Left kidney (tissue), 1 donor: ENCODE measurements at regions not wholly inside any gene's neighbourhood (a gene's known extent, or its start where the extent isn't known, plus 50 kb on each side); places are given as distances from the start of the nearest gene placed in this dataset.

Experiments used
- DNase-seq: peaks from one replicate; pipeline ENCODE4 v3.0.0-alpha.2; 2013

GRCh38 chr6:28707387-28708282 is 182.0 kb downstream of the GPX5 start:
- no peak for DNase-seq

DNA sequence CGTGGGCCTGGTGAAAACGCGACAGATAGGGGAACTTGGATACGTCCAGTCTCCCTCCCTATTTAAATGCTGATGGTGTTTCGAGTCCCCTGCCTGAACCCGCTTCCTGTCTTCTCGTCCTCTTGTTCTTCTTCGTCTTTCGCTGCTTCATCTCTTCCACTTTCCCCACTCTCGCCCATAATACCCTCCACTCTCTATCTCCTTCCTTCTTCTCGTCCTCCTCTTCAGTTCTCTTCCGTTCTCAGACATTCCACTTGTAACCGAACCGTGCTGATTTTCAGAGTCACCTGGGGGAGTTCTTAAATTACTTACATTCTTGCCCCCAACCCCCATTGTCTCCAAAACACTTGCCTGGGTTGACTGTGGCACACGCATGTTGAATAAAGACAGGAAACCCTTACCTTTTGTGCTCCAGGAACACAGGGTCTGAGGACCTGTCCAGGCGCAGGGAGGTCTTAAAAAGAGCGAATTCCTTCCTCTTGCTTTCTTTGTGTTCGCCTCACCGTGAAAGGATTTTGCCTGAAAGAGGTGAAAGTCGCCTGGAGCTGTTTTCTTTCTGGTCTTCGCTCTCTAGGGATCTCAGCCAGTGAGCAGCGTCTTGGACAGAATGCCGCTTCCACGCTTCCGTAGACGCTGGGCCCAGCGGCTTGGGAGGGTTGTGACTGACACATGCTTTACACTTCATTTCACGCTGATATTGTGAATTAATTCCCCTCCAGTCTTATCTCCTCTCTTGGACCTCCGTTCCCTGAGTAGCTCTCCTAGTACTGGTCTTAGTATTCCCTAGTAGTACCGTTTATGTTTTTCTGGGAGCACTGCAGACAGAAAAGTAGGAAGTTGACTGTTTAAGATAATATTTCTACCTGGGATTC is 184.0 kb downstream of the GPX5 start:
- DNase-seq: no peak

GRCh38 chr6:28710466-28711191 is 184.9 kb downstream of the GPX5 start:
- no peak for DNase-seq

- DNase-seq: no peak
Measured at GRCh38 chr6:28711325-28711724, 185.6 kb downstream of the GPX5 start.

- DNase-seq: no peak
Measured at GRCh38 chr6:28711788-28712341, 186.2 kb downstream of the GPX5 start.

DNA sequence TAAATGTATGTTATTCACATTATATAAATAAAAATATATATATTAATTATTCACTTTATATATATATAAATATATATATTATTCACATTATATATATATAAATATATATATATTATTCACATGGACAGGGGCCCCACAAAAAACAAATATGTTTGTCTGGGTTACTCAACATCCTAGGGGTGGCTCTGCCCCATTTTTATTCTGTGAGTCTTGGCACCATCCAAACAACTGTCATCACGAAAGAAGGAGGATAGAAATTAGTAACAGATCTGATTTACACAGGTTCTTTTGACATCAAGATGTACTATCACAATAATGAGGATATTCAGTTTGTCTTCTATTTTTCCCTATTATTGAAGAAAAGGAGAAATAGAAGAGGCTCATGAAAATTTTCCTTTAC is 187.3 kb downstream of the GPX5 start:
- DNase-seq: no peak

DNA sequence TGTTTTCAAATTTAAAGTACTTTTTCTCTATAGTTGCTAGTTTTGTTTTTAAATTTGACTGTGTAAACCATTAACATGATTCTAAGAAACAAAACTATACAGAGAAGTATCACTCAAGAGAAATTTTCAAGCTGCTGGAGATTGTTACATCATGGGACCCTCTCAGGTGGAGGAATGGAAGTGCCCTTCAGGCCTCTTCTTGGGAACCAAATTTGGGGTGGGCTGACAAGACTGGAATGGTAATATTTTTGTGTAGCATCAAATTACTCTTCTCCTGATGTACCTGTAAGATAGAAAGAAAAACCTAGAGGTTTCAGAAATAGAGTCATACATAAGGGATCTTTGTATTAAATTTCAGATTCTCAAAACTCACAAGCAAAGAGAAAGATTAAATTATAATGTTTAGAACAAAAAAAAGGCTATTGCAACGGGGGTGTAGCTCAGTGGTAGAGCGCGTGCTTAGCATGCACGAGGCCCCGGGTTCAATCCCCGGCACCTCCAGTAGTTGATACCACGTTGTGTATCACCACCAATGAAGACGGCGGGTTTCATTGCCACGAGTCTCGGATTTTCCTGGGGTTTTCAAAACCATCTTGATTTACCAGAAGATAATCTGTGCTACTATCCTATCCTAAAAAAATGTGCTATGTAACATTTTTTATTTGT is 193.7 kb downstream of the GPX5 start:
- no peak for DNase-seq

- DNase-seq: no peak
Measured at GRCh38 chr6:28720357-28721231, 194.9 kb downstream of the GPX5 start.

- no peak for DNase-seq
Measured at GRCh38 chr6:28721372-28721771, 195.7 kb downstream of the GPX5 start.

DNA sequence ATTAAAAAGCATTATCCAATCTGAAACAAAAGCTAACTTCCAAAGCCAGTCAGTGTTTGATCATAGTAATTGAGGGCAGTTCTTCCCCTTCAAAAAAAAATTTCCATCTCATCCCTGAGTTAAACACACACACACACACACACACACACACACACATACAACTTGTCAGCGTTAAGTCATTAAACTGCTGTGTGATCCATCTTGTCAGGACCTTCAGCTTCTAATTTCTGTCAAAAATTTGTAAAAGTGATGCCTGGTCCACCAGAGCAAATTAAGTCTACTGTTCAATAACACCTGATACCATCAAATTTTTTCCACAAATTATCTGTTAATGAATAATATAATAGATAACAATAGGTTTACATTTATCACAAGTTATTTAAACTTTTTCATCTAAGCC is 198.7 kb downstream of the GPX5 start:
- no peak for DNase-seq

DNA sequence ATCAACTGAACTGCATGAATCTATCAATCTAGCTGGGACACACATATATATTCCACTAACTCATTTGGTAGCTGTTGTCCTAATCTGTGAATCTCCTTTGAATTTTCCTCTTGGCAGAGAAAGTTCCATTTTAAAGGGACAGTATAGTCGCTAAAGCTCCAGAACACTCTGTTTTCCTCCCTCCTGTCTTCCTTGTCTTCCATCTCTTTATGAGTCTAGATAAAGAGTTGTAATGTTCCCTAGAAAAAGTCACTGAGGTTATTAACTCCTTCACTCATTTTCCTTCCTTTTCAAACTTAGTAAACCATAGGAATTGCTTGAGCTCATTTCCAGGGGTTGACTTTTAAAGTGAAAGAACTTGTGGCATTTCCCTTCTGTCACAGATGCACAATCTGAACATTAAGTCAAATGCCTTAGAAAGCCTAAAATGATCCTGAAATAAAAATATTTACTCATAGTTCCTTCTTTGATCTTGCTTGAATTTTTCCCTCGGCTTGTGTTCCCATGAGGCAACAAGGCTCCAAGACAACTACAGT is 198.4 kb downstream of the TRIM27 start:
- no peak for DNase-seq

DNA sequence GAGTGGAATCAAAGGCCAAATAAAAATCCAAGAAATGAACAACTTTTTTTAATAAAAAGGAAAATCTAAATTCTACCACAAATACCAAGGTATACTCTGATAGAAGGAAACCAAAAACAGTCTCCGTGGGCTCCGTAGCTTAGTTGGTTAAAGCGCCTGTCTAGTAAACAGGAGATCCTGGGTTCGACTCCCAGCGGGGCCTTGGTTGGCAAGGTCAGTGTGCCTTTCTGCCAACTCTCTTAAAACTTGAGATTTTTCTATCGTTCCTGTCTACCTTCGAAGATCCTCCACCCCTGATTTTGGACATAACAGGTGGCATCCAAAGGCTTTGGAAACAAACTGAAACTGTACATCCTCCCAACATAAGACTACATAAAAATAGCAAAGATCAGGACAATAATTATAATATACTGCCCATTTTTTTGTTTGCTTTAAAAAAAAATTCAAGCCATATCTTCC is 197.9 kb downstream of the TRIM27 start:
- DNase-seq: no peak

GRCh38 chr6:28726569-28727309 is 197.0 kb downstream of the TRIM27 start:
- no peak for DNase-seq

DNA sequence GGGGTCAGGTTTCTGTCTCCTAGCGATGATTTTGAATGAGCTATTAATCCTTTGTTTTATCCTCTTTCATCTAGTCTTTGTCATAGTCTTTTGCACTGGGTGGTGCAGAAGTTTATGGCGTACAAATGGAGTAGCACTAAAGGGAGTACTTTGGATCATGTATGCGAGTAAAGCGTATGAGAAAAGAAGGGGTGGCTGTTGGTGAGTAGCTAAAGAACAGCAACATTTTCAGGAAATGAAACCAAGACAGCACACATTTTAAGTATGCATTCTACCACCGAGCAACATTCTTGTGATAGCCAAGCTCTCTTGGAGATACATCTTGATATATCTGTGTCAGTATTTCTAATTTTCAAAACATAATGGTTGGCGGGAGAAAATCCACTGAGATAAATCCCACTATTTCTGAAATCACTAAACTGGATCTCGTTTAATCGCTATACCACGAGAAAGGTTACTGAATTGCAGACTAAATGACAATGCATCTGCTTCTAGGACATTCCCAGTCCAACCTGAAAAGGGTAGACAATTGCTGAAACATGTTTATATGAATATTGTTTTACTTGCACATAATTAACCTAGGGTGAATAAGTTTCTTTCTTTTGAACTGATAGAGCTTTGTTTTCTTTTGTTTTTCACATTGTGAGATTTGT is 196.1 kb downstream of the TRIM27 start:
- DNase-seq: no peak

- DNase-seq: no peak
Measured at GRCh38 chr6:28729501-28730402, 194.0 kb downstream of the TRIM27 start.

- no peak for DNase-seq
Measured at GRCh38 chr6:28732052-28732451, 191.7 kb downstream of the TRIM27 start.

- no peak for DNase-seq
Measured at GRCh38 chr6:28734443-28734959, 189.3 kb downstream of the TRIM27 start.

- DNase-seq: no peak
Measured at GRCh38 chr6:28736121-28736520, 187.7 kb downstream of the TRIM27 start.
